Neuronal stem cell (in vitro differentiated cells): ENCODE measurements at regions not wholly inside any gene's neighbourhood (a gene's known extent, or its start where the extent isn't known, plus 50 kb on each side); places are given as distances from the start of the nearest gene placed in this dataset.

Source experiments
- DNase-seq: peaks from one replicate; pipeline ENCODE4 v3.0.0-alpha.2; 2013; ENCODE audit warnings: low spot score
- H2AFZ ChIP-seq: one replicate; pipeline ENCODE4 v1.6.1; 2013; ENCODE audit warnings: mild to moderate bottlenecking, low read length, inconsistent platforms
- H2AK5ac ChIP-seq: 2 replicates; pipeline ENCODE4 v1.6.1; 2013; ENCODE audit warnings: low read depth, mild to moderate bottlenecking, inconsistent platforms, low read length, moderate library complexity, mixed read lengths
- H2BK120ac ChIP-seq: 2 replicates; pipeline ENCODE4 v1.6.1; 2013; ENCODE audit warnings: low read depth, mild to moderate bottlenecking, inconsistent platforms, low read length, moderate library complexity, mixed read lengths
- H2BK12ac ChIP-seq: one replicate; pipeline ENCODE4 v1.6.1; 2013; ENCODE audit warnings: low read length, inconsistent platforms
- H2BK15ac ChIP-seq: 2 replicates; pipeline ENCODE4 v1.6.1; 2013; ENCODE audit warnings: mild to moderate bottlenecking, low read length, inconsistent platforms, mixed read lengths
- H2BK5ac ChIP-seq: one replicate; pipeline ENCODE4 v1.6.1; 2013; ENCODE audit warnings: inconsistent platforms, mild to moderate bottlenecking, low read length, moderate library complexity
- H3K14ac ChIP-seq: one replicate; pipeline ENCODE4 v1.6.1; 2013; ENCODE audit warnings: low read length, inconsistent platforms
- H3K18ac ChIP-seq: 2 replicates; pipeline ENCODE4 v1.6.1; 2013; ENCODE audit warnings: low read length, inconsistent platforms
- H3K23ac ChIP-seq: 2 replicates; pipeline ENCODE4 v1.6.1; 2013; ENCODE audit warnings: low read depth, mild to moderate bottlenecking, mixed read lengths, low read length, inconsistent platforms; ENCODE audit not compliant: poor library complexity
- H3K27ac ChIP-seq: replicated peaks from 3 replicates; pipeline ENCODE4 v1.5.1; 2013; ENCODE audit warnings: low read length, inconsistent platforms
- H3K27me3 ChIP-seq, 3 experiments: 2 replicates each; pipeline ENCODE4 v1.6.1; 2013; ENCODE audit warnings: low read length in 3 of 3, mild to moderate bottlenecking in 2 of 3, inconsistent platforms in 1 of 3, low read depth in 1 of 3, mixed read lengths in 1 of 3, moderate library complexity in 1 of 3; ENCODE audit not compliant: control insufficient read depth in 3 of 3, insufficient read depth in 3 of 3
- H3K36me3 ChIP-seq, 2 donors: replicated peaks in 1 of 2; 2 replicates each; pipeline ENCODE4 v1.6.1; 2013; ENCODE audit warnings: low read length in 2 of 2; ENCODE audit not compliant: control insufficient read depth in 2 of 2, insufficient read depth in 2 of 2
- H3K4ac ChIP-seq: 2 replicates; pipeline ENCODE4 v1.6.1; 2013; ENCODE audit warnings: inconsistent platforms, mild to moderate bottlenecking, low read length, moderate library complexity
- H3K4me1 ChIP-seq, 2 donors: 1 replicate in 1 of 2; 2 replicates in 1 of 2; pipeline ENCODE4 v1.6.1; 2013; ENCODE audit warnings: low read length in 2 of 2, low read depth in 1 of 2; ENCODE audit not compliant: control insufficient read depth in 2 of 2, insufficient read depth in 1 of 2
- H3K4me2 ChIP-seq: one replicate; pipeline ENCODE4 v1.6.1; 2013; ENCODE audit warnings: mild to moderate bottlenecking, low read length, inconsistent platforms; ENCODE audit not compliant: insufficient read depth, poor library complexity, severe bottlenecking
- H3K4me3 ChIP-seq, 2 donors: 2 replicates each; pipeline ENCODE4 v1.5.1; 2013; ENCODE audit warnings: low read length in 2 of 2, mild to moderate bottlenecking in 2 of 2, inconsistent platforms in 1 of 2, moderate library complexity in 1 of 2
- H3K79me1 ChIP-seq: one replicate; pipeline ENCODE4 v1.6.1; 2013; ENCODE audit warnings: low read depth, mild to moderate bottlenecking, inconsistent platforms, low read length, moderate library complexity
- H3K9ac ChIP-seq: one replicate; pipeline ENCODE4 v1.6.1; 2013; ENCODE audit warnings: mild to moderate bottlenecking, low read depth, low read length, inconsistent platforms; ENCODE audit not compliant: poor library complexity
- H3K9me3 ChIP-seq, 2 donors: replicated peaks in 1 of 2; 2 replicates each; pipeline versions ENCODE3 to v1.6.1; 2013; ENCODE audit warnings: low read length in 2 of 2, mild to moderate bottlenecking in 2 of 2, inconsistent platforms in 1 of 2, low read depth in 1 of 2, mixed read lengths in 1 of 2, moderate library complexity in 1 of 2; ENCODE audit not compliant: control insufficient read depth in 2 of 2, insufficient read depth in 1 of 2
- H4K8ac ChIP-seq: one replicate; pipeline ENCODE4 v1.6.1; 2013; ENCODE audit warnings: low read depth, mild to moderate bottlenecking, inconsistent platforms, low read length, moderate library complexity
- H4K91ac ChIP-seq: one replicate; pipeline ENCODE4 v1.6.1; 2013; ENCODE audit warnings: low read length, low read depth, mild to moderate bottlenecking, inconsistent platforms; ENCODE audit not compliant: poor library complexity
- WGBS, 2 donors: extraction: QIAGEN DNeasy Blood & Tissue Kit; methylation state at CpG; one replicate each; pipeline ENCODE4 v1.1.7; 2013; ENCODE audit warnings: missing lambda C conversion rate in 2 of 2, mixed read lengths in 1 of 2; ENCODE audit not compliant: insufficient read length in 2 of 2, insufficient replicate concordance in 1 of 2; ENCODE audit errors: extremely low coverage in 2 of 2; 5-methylcytosine and 5-hydroxymethylcytosine counted together

GRCh38 chr7:115676707-115677106 lies 353.9 kb downstream of the TFEC start:
- DNase-seq, result no peak
- Histone ChIP-seq H3K14ac (no peak overlapping the region), H3K79me1 (no peaks in the 10 kb centered on the region), H3K27ac (no peak overlapping the region), H2BK120ac (no peak overlapping the region), H2BK12ac (no peak overlapping the region), H2BK15ac (no peak overlapping the region), H3K23ac (no peak overlapping the region), H4K8ac (no peak overlapping the region), H3K9me3 (no peaks in the 10 kb centered on the region), H2BK5ac (no peak overlapping the region), H3K36me3 (no peaks in the 10 kb centered on the region), H3K4me2 (no peak overlapping the region), H2AFZ (peak overlapping the region; percentile 77), H3K27me3 (no peaks in the 10 kb centered on the region), H3K4me3 (no peak overlapping the region), H3K4ac (no peak overlapping the region), H2AK5ac (no peak overlapping the region), H4K91ac (no peak overlapping the region), H3K4me1 (peaks cover 0 to 7% of the 10 kb centered on the region in 2 donors), H3K9ac (no peak overlapping the region), H3K18ac (no peak overlapping the region)
- WGBS, 2 donors, result no CpG with 5 or more reads among the region's 3 CpGs

GRCh38 chr7:115676080-115676479 lies 354.5 kb downstream of the TFEC start:
- Histone ChIP-seq H3K4me1 (peaks cover 0 to 5% of the 10 kb centered on the region in 2 donors), H2AFZ (peak overlapping the region; percentile 77), H4K8ac (no peak overlapping the region), H2BK120ac (no peak overlapping the region), H3K27me3 (no peaks in the 10 kb centered on the region), H3K4me2 (no peak overlapping the region), H3K79me1 (no peaks in the 10 kb centered on the region), H2AK5ac (no peak overlapping the region), H3K27ac (no peak overlapping the region), H3K23ac (no peak overlapping the region), H2BK5ac (no peak overlapping the region), H3K14ac (no peak overlapping the region), H3K4me3 (no peak overlapping the region), H3K36me3 (no peaks in the 10 kb centered on the region), H3K18ac (no peak overlapping the region), H3K9me3 (no peaks in the 10 kb centered on the region), H2BK12ac (no peak overlapping the region), H3K4ac (no peak overlapping the region), H2BK15ac (no peak overlapping the region), H3K9ac (no peak overlapping the region), H4K91ac (no peak overlapping the region)
- DNase-seq, result peak; percentile 29
- no CpG with 5 or more reads among the region's 10 CpGs for WGBS, 2 donors

GRCh38 chr7:115674467-115675024 lies 356.0 kb downstream of the TFEC start:
- Histone ChIP-seq H3K4me2 (no peak overlapping the region), H2AFZ (no peak overlapping the region), H3K9ac (no peak overlapping the region), H2BK15ac (no peak overlapping the region), H2BK120ac (no peak overlapping the region), H4K8ac (no peak overlapping the region), H2BK12ac (no peak overlapping the region), H4K91ac (no peak overlapping the region), H3K18ac (no peak overlapping the region), H3K23ac (no peak overlapping the region), H3K27ac (no peak overlapping the region), H3K4me1 (no peaks in the 10 kb centered on the region), H2BK5ac (no peak overlapping the region), H3K4ac (no peak overlapping the region), H3K9me3 (no peaks in the 10 kb centered on the region), H3K27me3 (no peaks in the 10 kb centered on the region), H3K36me3 (no peaks in the 10 kb centered on the region), H2AK5ac (no peak overlapping the region), H3K4me3 (no peak overlapping the region), H3K14ac (no peak overlapping the region), H3K79me1 (no peaks in the 10 kb centered on the region)
- DNase-seq, result no peak
- WGBS, 2 donors, result no CpG with 5 or more reads among the region's 3 CpGs

- Histone ChIP-seq H2AFZ (no peak overlapping the region), H3K14ac (no peak overlapping the region), H4K8ac (no peak overlapping the region), H3K18ac (no peak overlapping the region), H4K91ac (no peak overlapping the region), H2BK12ac (no peak overlapping the region), H3K36me3 (no peaks in the 10 kb centered on the region), H3K79me1 (no peaks in the 10 kb centered on the region), H3K27me3 (no peaks in the 10 kb centered on the region), H2BK15ac (no peak overlapping the region), H3K4me2 (no peak overlapping the region), H2BK120ac (no peak overlapping the region), H3K4me1 (no peaks in the 10 kb centered on the region), H3K9ac (no peak overlapping the region), H3K23ac (no peak overlapping the region), H3K4ac (no peak overlapping the region), H3K9me3 (no peaks in the 10 kb centered on the region), H2BK5ac (no peak overlapping the region), H3K4me3 (no peak overlapping the region), H3K27ac (no peak overlapping the region), H2AK5ac (no peak overlapping the region)
- no peak for DNase-seq
- WGBS, 2 donors, result no CpG with 5 or more reads among the region's 1 CpG
Measured at GRCh38 chr7:115672024-115672423, 358.5 kb downstream of the TFEC start.
